ENCODE measurements at regions not wholly inside any gene's neighbourhood (a gene's known extent, or its start where the extent isn't known, plus 50 kb on each side); places are given as distances from the start of the nearest gene placed in this dataset.

- 100% methylated on average over 1 to 2 of the region's 4 CpGs for WGBS, 2 experiments (ENCODE audit: insufficient coverage in 2 of 2)
- no peak overlapping the region for H3K4me3 ChIP-seq (ENCODE audit: extremely low read depth, insufficient read depth, low read length, poor library complexity, severe bottlenecking)
- no peaks in the 10 kb centered on the region for H3K36me3 ChIP-seq (ENCODE audit: control insufficient read depth, insufficient read depth, low read length)
- no peak overlapping the region for H3K27ac ChIP-seq (ENCODE audit: low read depth, low read length, severe bottlenecking)
- no peaks in the 10 kb centered on the region for H3K9me3 ChIP-seq (ENCODE audit: control insufficient read depth, low read length)
- H3K4me1 ChIP-seq (ENCODE audit: control insufficient read depth, insufficient read depth, low read length, poor library complexity, severe bottlenecking) = no peaks in the 10 kb centered on the region
These were observed 67.7 kb upstream of the SMARCA2 start for GRCh38 chr9:1947438-1947837.

DNA sequence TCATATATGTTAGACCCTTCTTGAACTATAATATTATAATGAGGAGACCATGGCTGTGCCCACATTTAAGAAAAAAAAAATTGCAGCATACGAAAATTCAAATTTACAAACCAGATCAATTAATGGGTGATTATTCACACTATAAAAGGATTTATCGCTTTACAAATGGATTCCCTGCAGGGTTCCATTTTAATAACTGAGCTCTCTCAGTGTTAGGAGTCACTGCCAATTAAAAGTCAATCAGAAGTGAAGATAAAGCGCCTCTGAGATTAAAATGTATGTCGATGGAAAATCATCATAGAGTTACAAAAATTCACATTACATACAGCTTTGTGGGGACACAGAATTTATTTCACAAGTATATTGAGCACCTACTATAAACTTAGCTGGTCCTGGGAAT is 66.6 kb upstream of the SMARCA2 start:
- Histone ChIP-seq H3K4me1 (ENCODE audit: control insufficient read depth, insufficient read depth, low read length, poor library complexity, severe bottlenecking) (no peaks in the 10 kb centered on the region), H3K4me3 (ENCODE audit: extremely low read depth, insufficient read depth, low read length, poor library complexity, severe bottlenecking) (no peak overlapping the region), H3K9me3 (ENCODE audit: control insufficient read depth, low read length) (no peaks in the 10 kb centered on the region), H3K27ac (ENCODE audit: low read depth, low read length, severe bottlenecking) (no peak overlapping the region), H3K36me3 (ENCODE audit: control insufficient read depth, insufficient read depth, low read length) (no peaks in the 10 kb centered on the region)
- no CpG with 5 or more reads among the region's 4 CpGs for WGBS, 2 experiments (ENCODE audit: insufficient coverage in 2 of 2)

GRCh38 chr9:1951446-1951845 is 63.7 kb upstream of the SMARCA2 start:
- Histone ChIP-seq H3K36me3 (ENCODE audit: control insufficient read depth, insufficient read depth, low read length) (no peaks in the 10 kb centered on the region), H3K4me3 (ENCODE audit: extremely low read depth, insufficient read depth, low read length, poor library complexity, severe bottlenecking) (no peak overlapping the region), H3K4me1 (ENCODE audit: control insufficient read depth, insufficient read depth, low read length, poor library complexity, severe bottlenecking) (no peaks in the 10 kb centered on the region), H3K27ac (ENCODE audit: low read depth, low read length, severe bottlenecking) (no peak overlapping the region), H3K9me3 (ENCODE audit: control insufficient read depth, low read length) (no peaks in the 10 kb centered on the region)
- 85 to 100% methylated on average over 1 to 2 of the region's 2 CpGs for WGBS, 2 experiments (ENCODE audit: insufficient coverage in 2 of 2)

DNA sequence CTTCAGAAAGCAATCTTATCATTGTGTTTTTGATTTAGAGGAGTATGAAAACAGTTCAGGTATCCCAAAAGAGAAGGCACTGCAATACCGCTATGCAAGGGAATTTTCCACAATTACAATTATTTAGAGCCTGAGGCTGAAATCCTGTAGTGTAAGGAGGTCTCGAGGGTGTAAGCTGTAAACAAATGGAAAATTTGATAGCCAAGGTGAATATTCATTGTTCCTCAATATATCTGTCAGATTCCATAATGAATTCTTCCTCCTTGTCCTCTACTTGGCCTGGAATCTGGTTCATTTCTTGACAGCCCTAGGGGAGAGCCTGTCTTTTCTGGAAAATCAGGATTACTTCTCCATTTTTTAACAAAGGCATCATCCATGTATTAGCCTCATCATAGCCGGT is 63.1 kb upstream of the SMARCA2 start:
- no peak overlapping the region for H3K27ac ChIP-seq (ENCODE audit: low read depth, low read length, severe bottlenecking)
- H3K36me3 ChIP-seq (ENCODE audit: control insufficient read depth, insufficient read depth, low read length) = no peaks in the 10 kb centered on the region
- 92 to 100% methylated on average over 1 to 2 of the region's 3 CpGs for WGBS, 2 experiments (ENCODE audit: insufficient coverage in 2 of 2)
- no peaks in the 10 kb centered on the region for H3K9me3 ChIP-seq (ENCODE audit: control insufficient read depth, low read length)
- no peaks in the 10 kb centered on the region for H3K4me1 ChIP-seq (ENCODE audit: control insufficient read depth, insufficient read depth, low read length, poor library complexity, severe bottlenecking)
- H3K4me3 ChIP-seq (ENCODE audit: extremely low read depth, insufficient read depth, low read length, poor library complexity, severe bottlenecking) = no peak overlapping the region

GRCh38 chr9:1954238-1954637 is 60.9 kb upstream of the SMARCA2 start:
- H3K4me3 ChIP-seq (ENCODE audit: extremely low read depth, insufficient read depth, low read length, poor library complexity, severe bottlenecking) = no peak overlapping the region
- no peaks in the 10 kb centered on the region for H3K4me1 ChIP-seq (ENCODE audit: control insufficient read depth, insufficient read depth, low read length, poor library complexity, severe bottlenecking)
- no peaks in the 10 kb centered on the region for H3K9me3 ChIP-seq (ENCODE audit: control insufficient read depth, low read length)
- H3K27ac ChIP-seq (ENCODE audit: low read depth, low read length, severe bottlenecking) = no peak overlapping the region
- WGBS, 2 experiments (ENCODE audit: insufficient coverage in 2 of 2) = 56 to 90% methylated on average over 1 of the region's 2 CpGs
- no peaks in the 10 kb centered on the region for H3K36me3 ChIP-seq (ENCODE audit: control insufficient read depth, insufficient read depth, low read length)

- no peaks in the 10 kb centered on the region for H3K9me3 ChIP-seq (ENCODE audit: control insufficient read depth, low read length)
- WGBS, 2 experiments (ENCODE audit: insufficient coverage in 2 of 2) = no CpG with 5 or more reads among the region's 1 CpG
These were observed 58.2 kb upstream of the SMARCA2 start for GRCh38 chr9:1956958-1957357.

GRCh38 chr9:1957856-1958255 is 57.3 kb upstream of the SMARCA2 start:
- no CpG with 5 or more reads among the region's 2 CpGs for WGBS, 2 experiments (ENCODE audit: insufficient coverage in 2 of 2)
- Histone ChIP-seq H3K4me3 (ENCODE audit: extremely low read depth, insufficient read depth, low read length, poor library complexity, severe bottlenecking) (no peak overlapping the region), H3K36me3 (ENCODE audit: control insufficient read depth, insufficient read depth, low read length) (no peaks in the 10 kb centered on the region)

More at GRCh38 chr9:1956958-1957357, 58.2 kb upstream of the SMARCA2 start:
- Histone ChIP-seq H3K27ac (ENCODE audit: low read depth, low read length, severe bottlenecking) (no peak overlapping the region), H3K4me1 (ENCODE audit: control insufficient read depth, insufficient read depth, low read length, poor library complexity, severe bottlenecking) (no peaks in the 10 kb centered on the region), H3K36me3 (ENCODE audit: control insufficient read depth, insufficient read depth, low read length) (no peaks in the 10 kb centered on the region), H3K4me3 (ENCODE audit: extremely low read depth, insufficient read depth, low read length, poor library complexity, severe bottlenecking) (no peak overlapping the region)

DNA sequence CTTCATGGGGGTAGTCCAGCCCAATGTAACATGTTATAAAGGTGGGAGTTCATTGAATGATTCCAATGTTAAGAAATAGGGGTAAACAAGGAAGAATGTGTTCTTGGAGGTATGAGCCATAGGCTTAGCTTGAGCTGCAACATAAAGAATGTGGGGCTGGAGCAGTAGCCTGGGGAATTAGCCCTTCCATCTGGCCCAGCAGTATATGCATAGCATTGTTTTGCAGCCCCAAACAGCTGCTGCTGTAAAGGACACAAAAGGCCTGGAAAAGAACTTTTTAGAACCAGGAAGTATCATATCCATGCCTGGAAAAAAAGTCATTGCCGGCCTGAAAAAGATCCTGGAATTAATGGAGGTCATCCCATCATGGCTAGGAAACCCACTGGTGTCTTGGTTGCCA is 55.8 kb upstream of the SMARCA2 start:
- 90 to 100% methylated on average over 1 of the region's 1 CpG for WGBS, 2 experiments (ENCODE audit: insufficient coverage in 2 of 2)
- no peak overlapping the region for H3K27ac ChIP-seq (ENCODE audit: low read depth, low read length, severe bottlenecking)
- H3K4me3 ChIP-seq (ENCODE audit: extremely low read depth, insufficient read depth, low read length, poor library complexity, severe bottlenecking) = no peak overlapping the region
- no peaks in the 10 kb centered on the region for H3K4me1 ChIP-seq (ENCODE audit: control insufficient read depth, insufficient read depth, low read length, poor library complexity, severe bottlenecking)
- H3K9me3 ChIP-seq (ENCODE audit: control insufficient read depth, low read length) = no peaks in the 10 kb centered on the region
- H3K36me3 ChIP-seq (ENCODE audit: control insufficient read depth, insufficient read depth, low read length) = no peaks in the 10 kb centered on the region

More at GRCh38 chr9:1957856-1958255, 57.3 kb upstream of the SMARCA2 start:
- no peaks in the 10 kb centered on the region for H3K9me3 ChIP-seq (ENCODE audit: control insufficient read depth, low read length)
- H3K4me1 ChIP-seq (ENCODE audit: control insufficient read depth, insufficient read depth, low read length, poor library complexity, severe bottlenecking) = no peaks in the 10 kb centered on the region
- no peak overlapping the region for H3K27ac ChIP-seq (ENCODE audit: low read depth, low read length, severe bottlenecking)

GRCh38 chr9:1960342-1961042 is 54.7 kb upstream of the SMARCA2 start:
- WGBS, 2 experiments (ENCODE audit: insufficient coverage in 2 of 2) = 85 to 92% methylated on average over 3 to 4 of the region's 6 CpGs
- Histone ChIP-seq H3K4me3 (ENCODE audit: extremely low read depth, insufficient read depth, low read length, poor library complexity, severe bottlenecking) (no peak overlapping the region), H3K36me3 (ENCODE audit: control insufficient read depth, insufficient read depth, low read length) (no peaks in the 10 kb centered on the region), H3K4me1 (ENCODE audit: control insufficient read depth, insufficient read depth, low read length, poor library complexity, severe bottlenecking) (no peaks in the 10 kb centered on the region), H3K27ac (ENCODE audit: low read depth, low read length, severe bottlenecking) (no peak overlapping the region), H3K9me3 (ENCODE audit: control insufficient read depth, low read length) (no peaks in the 10 kb centered on the region)

GRCh38 chr9:1962122-1962521 is 53.0 kb upstream of the SMARCA2 start:
- WGBS, 2 experiments (ENCODE audit: insufficient coverage in 2 of 2) = 100% methylated on average over 1 of the region's 2 CpGs; no CpG with 5 or more reads in 1 of the 2 experiments

GRCh38 chr9:1962588-1963106 is 52.5 kb upstream of the SMARCA2 start:
- Histone ChIP-seq H3K9me3 (ENCODE audit: control insufficient read depth, low read length) (no peaks in the 10 kb centered on the region), H3K36me3 (ENCODE audit: control insufficient read depth, insufficient read depth, low read length) (no peaks in the 10 kb centered on the region), H3K4me1 (ENCODE audit: control insufficient read depth, insufficient read depth, low read length, poor library complexity, severe bottlenecking) (no peaks in the 10 kb centered on the region), H3K27ac (ENCODE audit: low read depth, low read length, severe bottlenecking) (no peak overlapping the region), H3K4me3 (ENCODE audit: extremely low read depth, insufficient read depth, low read length, poor library complexity, severe bottlenecking) (no peak overlapping the region)

More at GRCh38 chr9:1962122-1962521, 53.0 kb upstream of the SMARCA2 start:
- no peaks in the 10 kb centered on the region for H3K9me3 ChIP-seq (ENCODE audit: control insufficient read depth, low read length)
- H3K36me3 ChIP-seq (ENCODE audit: control insufficient read depth, insufficient read depth, low read length) = no peaks in the 10 kb centered on the region
- no peaks in the 10 kb centered on the region for H3K4me1 ChIP-seq (ENCODE audit: control insufficient read depth, insufficient read depth, low read length, poor library complexity, severe bottlenecking)
- H3K27ac ChIP-seq (ENCODE audit: low read depth, low read length, severe bottlenecking) = no peak overlapping the region
- no peak overlapping the region for H3K4me3 ChIP-seq (ENCODE audit: extremely low read depth, insufficient read depth, low read length, poor library complexity, severe bottlenecking)

Measured in mesodermal cell (in vitro differentiated cells).